Gastroesophageal sphincter (tissue), 3 donors: ENCODE measurements at regions not wholly inside any gene's neighbourhood (a gene's known extent, or its start where the extent isn't known, plus 50 kb on each side); places are given as distances from the start of the nearest gene placed in this dataset.

Experiments
- CTCF ChIP-seq, 4 experiments: fragments of 200-600 bp in 2 of 4; fragments of 450-650 bp in 2 of 4; sonication (generic) in 1 of 4; IDR thresholded peaks; one replicate each; pipeline ENCODE4 v1.5.1; 2017 to 2019; ENCODE audit warnings: antibody characterized with exemption in 4 of 4, mild to moderate bottlenecking in 2 of 4, moderate library complexity in 2 of 4
- POLR2AphosphoS5 ChIP-seq: sonication (generic); formaldehyde crosslinking; IDR thresholded peaks from one replicate; pipeline ENCODE4 v1.6.1; 2017; ENCODE audit warnings: antibody characterized with exemption

- TF ChIP-seq CTCF (IDR thresholded peaks at IDR 0.05), result no peak
- TF ChIP-seq POLR2AphosphoS5, result no peak
Observed at GRCh38 chr5:172586125-172587060, 54.7 kb upstream of the NEURL1B start.
